IPS-15b (cell line): ENCODE measurements at regions not wholly inside any gene's neighbourhood (a gene's known extent, or its start where the extent isn't known, plus 50 kb on each side); places are given as distances from the start of the nearest gene placed in this dataset.

Experiments used
- H3K27me3 ChIP-seq: one replicate; pipeline ENCODE4 v1.6.1; 2013; ENCODE audit warnings: low read length; ENCODE audit not compliant: control insufficient read depth, insufficient read depth
- H3K36me3 ChIP-seq: one replicate; pipeline ENCODE4 v1.6.1; 2013; ENCODE audit warnings: low read length; ENCODE audit not compliant: control insufficient read depth, insufficient read depth
- H3K4me1 ChIP-seq: one replicate; pipeline ENCODE4 v1.6.1; 2013; ENCODE audit warnings: mild to moderate bottlenecking, low read length; ENCODE audit not compliant: control insufficient read depth, insufficient read depth
- H3K4me3 ChIP-seq: one replicate; pipeline ENCODE4 v1.5.1; 2013; ENCODE audit warnings: low read depth, low read length
- H3K9ac ChIP-seq: one replicate; pipeline ENCODE4 v1.6.1; 2013; ENCODE audit warnings: low read depth, mild to moderate bottlenecking, low read length
- H3K9me3 ChIP-seq: one replicate; pipeline ENCODE4 v1.6.1; 2013; ENCODE audit warnings: mild to moderate bottlenecking, low read length; ENCODE audit not compliant: control insufficient read depth, insufficient read depth

DNA sequence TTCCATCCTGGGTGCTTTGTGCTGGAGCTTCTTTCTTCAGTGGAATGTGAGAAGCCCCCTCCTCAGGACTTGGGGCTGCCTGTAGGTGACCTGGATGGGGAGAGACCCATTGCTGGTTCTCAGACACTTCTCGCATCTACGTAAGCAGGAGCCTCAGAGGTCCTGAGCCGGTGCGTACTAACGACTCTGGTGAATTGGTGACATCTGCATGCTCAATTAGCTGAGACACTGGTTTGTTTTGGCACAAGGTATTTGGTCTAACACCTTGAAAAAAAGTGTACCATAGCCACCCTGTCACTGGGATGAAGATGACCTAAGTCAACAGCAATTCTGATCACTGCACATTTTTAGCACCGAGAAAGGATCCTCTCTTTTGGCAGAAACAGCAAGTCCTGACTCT, 57.7 kb downstream of the LRRC30 start:
- Histone ChIP-seq H3K4me1 (no peaks in the 10 kb centered on the region), H3K4me3 (no peak overlapping the region), H3K9ac (no peak overlapping the region), H3K27me3 (no peaks in the 10 kb centered on the region), H3K9me3 (no peaks in the 10 kb centered on the region), H3K36me3 (no peaks in the 10 kb centered on the region)

DNA sequence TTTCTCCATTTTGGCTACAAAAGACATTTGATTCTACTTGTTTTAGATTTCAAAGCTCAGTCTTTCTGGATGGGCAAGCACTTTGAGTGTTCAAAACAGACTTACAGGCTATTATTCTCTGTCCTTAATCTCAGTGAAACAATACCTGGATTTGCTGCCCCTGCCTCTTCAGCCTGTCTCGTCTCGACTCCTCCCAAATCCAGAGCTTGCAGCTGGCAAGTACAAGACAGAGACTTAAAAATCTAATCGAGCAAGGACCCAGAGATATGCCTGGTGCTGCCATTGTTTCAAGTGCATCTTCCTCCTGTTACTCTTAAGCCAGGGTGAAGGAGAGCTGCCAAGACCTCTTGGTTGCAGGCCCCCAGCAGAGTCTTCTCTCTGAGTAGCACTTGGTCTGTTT, 59.2 kb downstream of the LRRC30 start:
- Histone ChIP-seq H3K36me3 (no peaks in the 10 kb centered on the region), H3K4me3 (no peak overlapping the region), H3K9ac (no peak overlapping the region), H3K27me3 (no peaks in the 10 kb centered on the region), H3K4me1 (no peaks in the 10 kb centered on the region), H3K9me3 (no peaks in the 10 kb centered on the region)

DNA sequence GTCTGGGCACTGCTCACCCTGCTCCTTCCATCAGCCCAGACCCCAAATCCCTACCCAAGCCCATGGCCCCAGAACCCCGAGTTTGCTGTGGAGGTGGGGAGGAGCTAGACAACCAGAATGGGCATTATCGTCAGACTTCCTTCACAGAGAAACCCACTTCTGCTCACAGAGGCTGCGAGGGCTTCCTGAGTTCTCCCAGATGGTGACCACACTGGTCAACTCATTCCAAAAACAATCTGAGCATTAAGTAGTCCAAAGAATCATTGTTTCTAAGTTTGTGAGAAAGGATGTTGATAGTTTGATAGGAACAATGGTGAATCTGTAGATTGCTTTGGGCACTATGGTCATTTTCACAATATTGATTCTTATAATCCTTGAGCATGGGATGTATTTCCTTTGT, 60.2 kb downstream of the LRRC30 start:
- Histone ChIP-seq H3K4me3 (no peak overlapping the region), H3K9me3 (no peaks in the 10 kb centered on the region), H3K9ac (no peak overlapping the region), H3K36me3 (no peaks in the 10 kb centered on the region), H3K4me1 (no peaks in the 10 kb centered on the region), H3K27me3 (no peaks in the 10 kb centered on the region)

DNA sequence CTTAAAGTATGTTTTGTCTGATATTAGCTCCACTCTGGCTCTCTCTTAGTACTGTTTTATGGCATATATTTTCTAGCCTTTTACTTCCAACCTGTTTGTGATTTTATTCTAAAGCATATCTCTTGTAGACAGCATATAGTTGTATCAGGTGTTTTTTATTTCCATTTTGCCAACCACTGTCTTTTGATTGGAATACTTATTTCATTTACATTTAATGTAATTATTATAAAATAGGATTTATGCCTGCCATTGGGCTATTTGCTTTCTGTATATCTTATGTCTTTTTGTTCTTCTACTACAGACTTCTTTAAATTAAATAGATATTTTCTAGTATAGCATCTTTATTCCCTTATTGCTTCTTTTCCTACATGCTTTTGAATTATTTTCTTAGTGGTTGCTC, 67.3 kb downstream of the LRRC30 start:
- Histone ChIP-seq H3K36me3 (no peaks in the 10 kb centered on the region), H3K27me3 (no peaks in the 10 kb centered on the region), H3K9ac (no peak overlapping the region), H3K9me3 (no peaks in the 10 kb centered on the region), H3K4me3 (no peak overlapping the region), H3K4me1 (no peaks in the 10 kb centered on the region)

DNA sequence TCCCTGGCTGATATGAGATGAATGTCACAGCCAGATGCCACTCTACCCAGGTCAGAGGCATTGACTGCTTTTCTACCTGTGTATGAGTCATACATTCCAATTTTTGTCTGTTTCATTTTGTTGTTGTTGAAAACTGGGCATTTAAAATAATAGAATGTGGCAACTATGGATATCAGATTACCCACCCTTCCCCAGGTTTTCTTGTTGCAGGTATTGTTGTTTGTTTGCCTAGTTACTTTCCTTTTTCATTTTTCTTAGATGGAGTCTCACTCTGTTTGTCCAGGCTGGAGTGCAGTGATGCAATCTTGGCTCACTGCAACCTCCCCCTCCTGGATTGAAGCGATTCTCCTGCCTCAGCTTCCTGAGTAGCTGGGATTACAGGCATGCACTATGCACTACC, 70.2 kb downstream of the LRRC30 start:
- no peak overlapping the region for H3K9ac ChIP-seq
- H3K4me3 ChIP-seq, result no peak overlapping the region
- no peaks in the 10 kb centered on the region for H3K27me3 ChIP-seq
- no peaks in the 10 kb centered on the region for H3K36me3 ChIP-seq
- H3K9me3 ChIP-seq, result no peaks in the 10 kb centered on the region
- no peaks in the 10 kb centered on the region for H3K4me1 ChIP-seq

DNA sequence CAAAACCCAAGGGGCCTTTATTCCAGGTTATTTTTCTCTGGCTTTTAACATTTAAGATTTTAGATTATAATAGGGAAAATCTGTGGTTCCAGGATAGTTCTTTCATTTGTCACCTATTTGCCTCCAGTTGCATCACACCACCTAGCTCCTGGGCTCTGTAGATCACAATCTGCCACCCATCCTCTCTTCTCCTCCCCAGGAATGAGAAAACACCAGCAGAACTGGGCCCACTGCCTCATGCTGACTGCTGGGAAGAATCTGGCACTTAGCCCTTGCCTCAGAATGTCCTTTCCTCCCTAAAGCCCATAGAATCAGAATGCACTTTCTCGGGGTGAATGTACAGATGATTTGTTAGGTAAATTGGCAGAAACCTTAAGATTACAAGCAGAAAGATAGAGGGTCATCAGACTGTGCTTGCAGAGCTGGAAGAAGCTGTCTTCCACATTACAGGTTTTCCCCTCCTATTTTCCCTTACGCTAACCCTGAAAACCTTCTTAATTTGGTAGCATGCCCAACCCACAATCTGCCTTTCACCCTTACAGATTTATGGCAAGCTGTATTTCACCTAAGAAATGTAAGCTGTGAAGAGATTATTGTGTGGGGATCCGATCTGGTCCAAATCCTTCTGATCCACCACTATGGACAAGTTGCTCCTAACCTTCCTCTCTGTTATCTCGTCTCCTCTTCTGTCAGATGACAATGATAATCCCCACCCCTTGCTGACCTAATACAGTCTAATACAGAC, 72.6 kb downstream of the LRRC30 start:
- no peak overlapping the region for H3K9ac ChIP-seq
- no peaks in the 10 kb centered on the region for H3K4me1 ChIP-seq
- H3K27me3 ChIP-seq, result no peaks in the 10 kb centered on the region
- H3K36me3 ChIP-seq, result no peaks in the 10 kb centered on the region
- no peak overlapping the region for H3K4me3 ChIP-seq
- no peaks in the 10 kb centered on the region for H3K9me3 ChIP-seq

DNA sequence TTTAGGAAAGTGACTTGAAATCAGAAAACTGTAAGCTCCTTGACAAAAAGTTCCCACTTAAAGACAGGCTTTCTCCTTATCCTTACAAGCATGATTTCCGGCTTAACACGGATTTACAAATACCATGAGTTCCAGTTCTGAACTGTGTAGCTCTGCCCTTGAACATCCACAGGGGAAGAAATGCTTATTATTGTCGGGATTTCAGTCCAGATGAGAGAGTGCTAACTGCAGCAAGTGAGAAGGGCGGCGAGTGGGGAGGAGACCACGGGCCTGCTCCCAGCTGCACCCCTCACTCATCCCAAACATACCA, 73.1 kb downstream of the LRRC30 start:
- Histone ChIP-seq H3K4me1 (no peaks in the 10 kb centered on the region), H3K9ac (no peak overlapping the region), H3K9me3 (no peaks in the 10 kb centered on the region), H3K27me3 (no peaks in the 10 kb centered on the region), H3K36me3 (no peaks in the 10 kb centered on the region), H3K4me3 (no peak overlapping the region)

DNA sequence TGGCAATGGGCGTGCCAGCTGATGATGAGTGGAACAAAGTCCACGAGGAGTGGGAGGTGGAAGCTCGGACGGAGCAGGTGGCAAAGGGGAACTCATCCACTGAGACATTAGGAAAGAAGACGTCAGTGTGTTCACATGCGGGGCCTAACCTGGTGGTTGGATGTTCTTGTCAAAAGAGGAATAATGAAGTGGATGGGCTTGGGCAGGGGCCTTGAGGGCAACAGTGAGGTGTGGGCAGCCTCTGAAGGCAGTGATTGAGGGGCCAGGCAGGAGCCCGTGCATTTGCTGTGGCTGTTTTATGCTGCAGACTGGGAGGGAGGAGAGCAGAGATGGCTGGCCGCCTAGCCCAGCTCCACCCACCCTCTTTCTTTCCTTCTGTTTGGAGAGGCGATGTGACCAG, 74.5 kb downstream of the LRRC30 start:
- Histone ChIP-seq H3K9me3 (no peaks in the 10 kb centered on the region), H3K4me1 (no peaks in the 10 kb centered on the region), H3K9ac (no peak overlapping the region), H3K36me3 (no peaks in the 10 kb centered on the region), H3K27me3 (no peaks in the 10 kb centered on the region), H3K4me3 (no peak overlapping the region)

DNA sequence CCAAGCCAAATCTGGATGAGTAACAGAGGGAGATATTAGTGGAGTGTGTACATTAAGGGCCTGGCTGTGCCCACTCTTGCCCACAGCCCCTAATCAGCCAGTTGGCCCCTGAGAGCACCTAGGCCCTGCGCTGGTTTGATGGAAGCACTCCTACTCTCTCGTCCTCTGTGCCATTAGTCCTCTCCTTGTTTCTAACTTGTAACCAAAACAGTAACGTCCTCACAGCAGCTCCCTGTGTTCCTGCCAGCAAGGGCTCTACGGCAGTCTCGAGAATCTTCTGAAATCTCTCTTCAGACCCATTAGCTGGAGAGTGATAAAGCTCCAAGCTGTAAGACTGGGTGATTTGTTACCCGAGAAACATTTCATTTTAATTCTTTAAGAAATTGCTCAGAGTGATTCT, 76.1 kb downstream of the LRRC30 start:
- Histone ChIP-seq H3K27me3 (no peaks in the 10 kb centered on the region), H3K4me3 (no peak overlapping the region), H3K4me1 (no peaks in the 10 kb centered on the region), H3K9ac (no peak overlapping the region), H3K36me3 (no peaks in the 10 kb centered on the region), H3K9me3 (no peaks in the 10 kb centered on the region)

DNA sequence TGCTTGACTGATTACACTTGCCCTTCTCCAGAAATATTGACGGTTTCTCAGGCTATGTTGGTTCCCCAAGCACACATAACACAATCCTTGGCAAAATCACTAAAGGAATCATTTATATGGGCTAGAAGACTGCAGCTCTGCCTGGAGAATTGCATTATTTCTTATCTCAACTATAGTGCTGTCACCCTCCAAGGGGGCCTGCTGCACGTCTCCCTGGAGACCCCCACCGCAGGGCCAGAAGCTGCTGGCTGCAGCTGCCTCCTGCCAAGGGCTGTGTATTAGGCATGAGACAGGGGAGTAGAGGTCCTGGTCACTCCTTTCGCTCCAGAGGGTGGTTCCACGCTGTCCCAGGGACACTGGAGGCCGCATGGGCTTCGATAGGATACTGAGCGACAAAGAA, 76.6 kb downstream of the LRRC30 start:
- Histone ChIP-seq H3K9ac (no peak overlapping the region), H3K9me3 (no peaks in the 10 kb centered on the region), H3K27me3 (no peaks in the 10 kb centered on the region), H3K36me3 (no peaks in the 10 kb centered on the region), H3K4me1 (no peaks in the 10 kb centered on the region), H3K4me3 (no peak overlapping the region)

DNA sequence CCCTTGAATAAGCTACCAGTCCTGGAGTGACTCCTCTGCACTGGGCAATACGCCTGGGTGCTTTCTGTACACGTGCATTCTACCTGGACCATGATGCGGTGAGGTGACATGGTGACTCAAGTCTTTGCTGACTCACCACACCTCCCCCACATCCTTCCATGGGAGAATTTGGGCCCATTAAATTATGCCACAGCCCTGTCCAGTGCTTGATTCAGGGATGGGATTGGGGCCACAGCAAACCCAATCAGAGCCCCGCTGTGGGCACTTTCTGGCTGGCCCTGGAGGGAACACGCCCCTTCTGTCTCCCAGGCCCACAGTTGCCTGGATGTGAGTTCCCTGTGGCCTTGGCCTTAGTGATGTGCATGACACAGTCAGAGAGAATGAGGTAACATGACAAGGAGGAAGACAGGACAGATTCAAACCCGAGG, 86.9 kb downstream of the LRRC30 start:
- no peaks in the 10 kb centered on the region for H3K9me3 ChIP-seq
- H3K4me3 ChIP-seq, result no peak overlapping the region
- no peaks in the 10 kb centered on the region for H3K36me3 ChIP-seq

DNA sequence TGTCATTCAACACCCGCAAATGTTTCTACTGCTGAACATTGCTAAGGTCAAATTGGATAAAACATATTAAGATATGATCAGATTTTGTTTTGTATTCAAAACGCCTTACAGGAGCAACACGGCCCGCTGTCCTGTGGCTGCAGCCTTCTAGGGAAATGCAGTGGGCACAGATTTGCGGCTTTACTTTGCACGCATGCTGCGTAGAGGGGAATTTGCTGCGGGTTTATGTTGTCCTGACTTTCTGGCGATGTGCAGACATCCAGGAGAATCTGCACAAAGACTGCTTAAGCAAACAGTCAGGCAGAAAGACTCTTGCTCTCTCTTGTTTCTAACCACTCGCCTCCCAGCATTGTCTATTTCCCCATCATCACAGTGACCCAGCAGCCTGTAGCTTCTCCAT, 88.3 kb downstream of the LRRC30 start:
- H3K9me3 ChIP-seq, result no peaks in the 10 kb centered on the region
- no peaks in the 10 kb centered on the region for H3K4me1 ChIP-seq

More for the DNA sequence above, 86.9 kb downstream of the LRRC30 start:
- Histone ChIP-seq H3K4me1 (no peaks in the 10 kb centered on the region), H3K27me3 (no peaks in the 10 kb centered on the region), H3K9ac (no peak overlapping the region)

More for the DNA sequence above, 88.3 kb downstream of the LRRC30 start:
- no peaks in the 10 kb centered on the region for H3K36me3 ChIP-seq
- no peak overlapping the region for H3K9ac ChIP-seq
- no peak overlapping the region for H3K4me3 ChIP-seq
- no peaks in the 10 kb centered on the region for H3K27me3 ChIP-seq
